ENCODE measurements at regions not wholly inside any gene's neighbourhood (a gene's known extent, or its start where the extent isn't known, plus 50 kb on each side); places are given as distances from the start of the nearest gene placed in this dataset.

- Histone ChIP-seq H3K27ac (ENCODE audit: low read depth, low read length, severe bottlenecking) (no peak overlapping the region), H3K9me3 (ENCODE audit: control insufficient read depth, low read length) (peaks cover 18% of the 10 kb centered on the region), H3K36me3 (ENCODE audit: control insufficient read depth, insufficient read depth, low read length) (no peaks in the 10 kb centered on the region), H3K4me3 (ENCODE audit: extremely low read depth, insufficient read depth, low read length, poor library complexity, severe bottlenecking) (no peak overlapping the region), H3K4me1 (ENCODE audit: control insufficient read depth, insufficient read depth, low read length, poor library complexity, severe bottlenecking) (no peaks in the 10 kb centered on the region)
- WGBS, 2 experiments (ENCODE audit: insufficient coverage in 2 of 2) = 92 to 95% methylated on average over 12 to 14 of the region's 14 CpGs
Measured at GRCh38 chr13:68272652-68273051, 1042.5 kb upstream of the PCDH9 start.

GRCh38 chr13:68264692-68265091 lies 1034.6 kb upstream of the PCDH9 start:
- WGBS, 2 experiments (ENCODE audit: insufficient coverage in 2 of 2) = 100% methylated on average over 1 of the region's 2 CpGs; no CpG with 5 or more reads in 1 of the 2 experiments

GRCh38 chr13:68261105-68261504 lies 1031.0 kb upstream of the PCDH9 start:
- H3K36me3 ChIP-seq (ENCODE audit: control insufficient read depth, insufficient read depth, low read length) = no peaks in the 10 kb centered on the region
- H3K4me1 ChIP-seq (ENCODE audit: control insufficient read depth, insufficient read depth, low read length, poor library complexity, severe bottlenecking) = no peaks in the 10 kb centered on the region
- WGBS, 2 experiments (ENCODE audit: insufficient coverage in 2 of 2) = 89 to 91% methylated on average over 4 to 5 of the region's 6 CpGs
- H3K9me3 ChIP-seq (ENCODE audit: control insufficient read depth, low read length) = no peaks in the 10 kb centered on the region
- H3K27ac ChIP-seq (ENCODE audit: low read depth, low read length, severe bottlenecking) = no peak overlapping the region
- no peak overlapping the region for H3K4me3 ChIP-seq (ENCODE audit: extremely low read depth, insufficient read depth, low read length, poor library complexity, severe bottlenecking)

More at GRCh38 chr13:68264692-68265091, 1034.6 kb upstream of the PCDH9 start:
- Histone ChIP-seq H3K27ac (ENCODE audit: low read depth, low read length, severe bottlenecking) (no peak overlapping the region), H3K36me3 (ENCODE audit: control insufficient read depth, insufficient read depth, low read length) (no peaks in the 10 kb centered on the region), H3K4me3 (ENCODE audit: extremely low read depth, insufficient read depth, low read length, poor library complexity, severe bottlenecking) (no peak overlapping the region), H3K9me3 (ENCODE audit: control insufficient read depth, low read length) (no peaks in the 10 kb centered on the region), H3K4me1 (ENCODE audit: control insufficient read depth, insufficient read depth, low read length, poor library complexity, severe bottlenecking) (no peaks in the 10 kb centered on the region)

- no peaks in the 10 kb centered on the region for H3K9me3 ChIP-seq (ENCODE audit: control insufficient read depth, low read length)
- no peak overlapping the region for H3K4me3 ChIP-seq (ENCODE audit: extremely low read depth, insufficient read depth, low read length, poor library complexity, severe bottlenecking)
- H3K27ac ChIP-seq (ENCODE audit: low read depth, low read length, severe bottlenecking) = no peak overlapping the region
- 91 to 93% methylated on average over 5 to 11 of the region's 15 CpGs for WGBS, 2 experiments (ENCODE audit: insufficient coverage in 2 of 2)
- H3K36me3 ChIP-seq (ENCODE audit: control insufficient read depth, insufficient read depth, low read length) = no peaks in the 10 kb centered on the region
- no peaks in the 10 kb centered on the region for H3K4me1 ChIP-seq (ENCODE audit: control insufficient read depth, insufficient read depth, low read length, poor library complexity, severe bottlenecking)
Measured at GRCh38 chr13:68257111-68257842, 1027.1 kb upstream of the PCDH9 start.

- no peak overlapping the region for H3K4me3 ChIP-seq (ENCODE audit: extremely low read depth, insufficient read depth, low read length, poor library complexity, severe bottlenecking)
- H3K36me3 ChIP-seq (ENCODE audit: control insufficient read depth, insufficient read depth, low read length) = no peaks in the 10 kb centered on the region
- WGBS, 2 experiments (ENCODE audit: insufficient coverage in 2 of 2) = 80 to 90% methylated on average over 1 to 2 of the region's 4 CpGs
- no peaks in the 10 kb centered on the region for H3K4me1 ChIP-seq (ENCODE audit: control insufficient read depth, insufficient read depth, low read length, poor library complexity, severe bottlenecking)
- H3K9me3 ChIP-seq (ENCODE audit: control insufficient read depth, low read length) = no peaks in the 10 kb centered on the region
- H3K27ac ChIP-seq (ENCODE audit: low read depth, low read length, severe bottlenecking) = no peak overlapping the region
Measured at GRCh38 chr13:68254151-68254550, 1024.0 kb upstream of the PCDH9 start.

GRCh38 chr13:68234274-68234673 lies 1004.1 kb upstream of the PCDH9 start:
- Histone ChIP-seq H3K9me3 (ENCODE audit: control insufficient read depth, low read length) (no peaks in the 10 kb centered on the region), H3K36me3 (ENCODE audit: control insufficient read depth, insufficient read depth, low read length) (no peaks in the 10 kb centered on the region), H3K27ac (ENCODE audit: low read depth, low read length, severe bottlenecking) (no peak overlapping the region), H3K4me3 (ENCODE audit: extremely low read depth, insufficient read depth, low read length, poor library complexity, severe bottlenecking) (no peak overlapping the region), H3K4me1 (ENCODE audit: control insufficient read depth, insufficient read depth, low read length, poor library complexity, severe bottlenecking) (no peaks in the 10 kb centered on the region)

GRCh38 chr13:68232351-68233130 lies 1002.4 kb upstream of the PCDH9 start:
- Histone ChIP-seq H3K27ac (ENCODE audit: low read depth, low read length, severe bottlenecking) (no peak overlapping the region), H3K9me3 (ENCODE audit: control insufficient read depth, low read length) (no peaks in the 10 kb centered on the region), H3K4me1 (ENCODE audit: control insufficient read depth, insufficient read depth, low read length, poor library complexity, severe bottlenecking) (no peaks in the 10 kb centered on the region), H3K4me3 (ENCODE audit: extremely low read depth, insufficient read depth, low read length, poor library complexity, severe bottlenecking) (no peak overlapping the region), H3K36me3 (ENCODE audit: control insufficient read depth, insufficient read depth, low read length) (no peaks in the 10 kb centered on the region)
- WGBS, 2 experiments (ENCODE audit: insufficient coverage in 2 of 2) = 33 to 71% methylated on average over 1 to 2 of the region's 7 CpGs

- H3K4me1 ChIP-seq (ENCODE audit: control insufficient read depth, insufficient read depth, low read length, poor library complexity, severe bottlenecking) = no peaks in the 10 kb centered on the region
- 93 to 100% methylated on average over 2 to 3 of the region's 5 CpGs for WGBS, 2 experiments (ENCODE audit: insufficient coverage in 2 of 2)
- no peak overlapping the region for H3K4me3 ChIP-seq (ENCODE audit: extremely low read depth, insufficient read depth, low read length, poor library complexity, severe bottlenecking)
- H3K36me3 ChIP-seq (ENCODE audit: control insufficient read depth, insufficient read depth, low read length) = no peaks in the 10 kb centered on the region
- no peaks in the 10 kb centered on the region for H3K9me3 ChIP-seq (ENCODE audit: control insufficient read depth, low read length)
- H3K27ac ChIP-seq (ENCODE audit: low read depth, low read length, severe bottlenecking) = no peak overlapping the region
Measured at GRCh38 chr13:68214691-68215415, 984.7 kb upstream of the PCDH9 start.

GRCh38 chr13:68199271-68199670 lies 969.1 kb upstream of the PCDH9 start:
- Histone ChIP-seq H3K4me1 (ENCODE audit: control insufficient read depth, insufficient read depth, low read length, poor library complexity, severe bottlenecking) (no peaks in the 10 kb centered on the region), H3K4me3 (ENCODE audit: extremely low read depth, insufficient read depth, low read length, poor library complexity, severe bottlenecking) (no peak overlapping the region), H3K9me3 (ENCODE audit: control insufficient read depth, low read length) (no peaks in the 10 kb centered on the region), H3K27ac (ENCODE audit: low read depth, low read length, severe bottlenecking) (no peak overlapping the region), H3K36me3 (ENCODE audit: control insufficient read depth, insufficient read depth, low read length) (no peaks in the 10 kb centered on the region)
- 94% methylated on average over 2 of the region's 2 CpGs; no CpG with 5 or more reads in 1 of the 2 experiments for WGBS, 2 experiments (ENCODE audit: insufficient coverage in 2 of 2)

GRCh38 chr13:68190818-68191217 lies 960.7 kb upstream of the PCDH9 start:
- WGBS, 2 experiments (ENCODE audit: insufficient coverage in 2 of 2) = 79 to 94% methylated on average over 3 of the region's 4 CpGs
- no peaks in the 10 kb centered on the region for H3K4me1 ChIP-seq (ENCODE audit: control insufficient read depth, insufficient read depth, low read length, poor library complexity, severe bottlenecking)
- H3K27ac ChIP-seq (ENCODE audit: low read depth, low read length, severe bottlenecking) = no peak overlapping the region
- no peak overlapping the region for H3K4me3 ChIP-seq (ENCODE audit: extremely low read depth, insufficient read depth, low read length, poor library complexity, severe bottlenecking)
- H3K9me3 ChIP-seq (ENCODE audit: control insufficient read depth, low read length) = no peaks in the 10 kb centered on the region
- H3K36me3 ChIP-seq (ENCODE audit: control insufficient read depth, insufficient read depth, low read length) = no peaks in the 10 kb centered on the region

All from mesodermal cell (in vitro differentiated cells).